K562 (cell line): ENCODE measurements at regions not wholly inside any gene's neighbourhood (a gene's known extent, or its start where the extent isn't known, plus 50 kb on each side); places are given as distances from the start of the nearest gene placed in this dataset.

Source experiments
- ATAC-seq: fragments of 200-7000 bp; cut with Tn5 transposase; 3 replicates; pipeline ENCODE4 v1.9.1; 2020; ENCODE audit warnings: moderate library complexity
- BruUV-seq: library from RNA; stranded (reverse); fragments of 400-500 nt; replicated peaks from 2 replicates; lab custom pipeline; 2021; lab: Mats Ljungman, UMichigan
- CTCF ChIA-PET: fragments of 300-600 bp; formaldehyde crosslinking; extraction: SDS; loops from one replicate; lab custom pipeline; 2021; ENCODE audit warnings: low intra/inter-chr PET ratio; lab: Yijun Ruan, JAX
- POLR2A ChIA-PET: fragments of 300-600, 350-650 bp; sonication (Branson Sonifier 250); formaldehyde crosslinking; extraction: SDS; loops from one replicate; lab custom pipeline; 2021; ENCODE audit warnings: antibody characterized with exemption, inconsistent platforms; lab: Yijun Ruan, JAX
- DNase-seq, 4 experiments: peaks; one replicate each; pipeline versions ENCODE4 v3.0.0 to v3.0.0-alpha.2; 2011 to 2018; ENCODE audit warnings: low spot score in 3 of 4, mixed read lengths in 3 of 4; ENCODE audit errors: extremely low read depth in 1 of 4
- FAIRE-seq: peaks from 2 replicates; lab custom pipeline; 2011; peaks lifted over from hg19 to GRCh38; lab: Jason Lieb, UNC
- H2AFZ ChIP-seq: 2 replicates; pipeline ENCODE4 v1.6.0; 2011; ENCODE audit warnings: low read depth, low read length, control low read depth, inconsistent platforms
- H3K27ac ChIP-seq: fragments of 200-600 bp; 3 replicates; pipeline ENCODE4 v1.8.0; 2011; ENCODE audit warnings: low read depth, mild to moderate bottlenecking, control low read depth, inconsistent platforms, low read length, moderate library complexity, mixed read lengths; ENCODE audit errors: extremely low read depth
- H3K27me3 ChIP-seq, 2 experiments: fragments of 300-600 bp in 1 of 2; 2 replicates in 1 of 2; 3 replicates in 1 of 2; pipeline versions ENCODE4 v1.6.0 to v1.8.0; 2011; ENCODE audit warnings: inconsistent platforms in 2 of 2, low read length in 2 of 2, mild to moderate bottlenecking in 1 of 2, mixed read lengths in 1 of 2, moderate library complexity in 1 of 2; ENCODE audit not compliant: control insufficient read depth in 2 of 2, insufficient read depth in 2 of 2
- H3K36me3 ChIP-seq: fragments of 300-600 bp; 3 replicates; pipeline ENCODE4 v1.8.0; 2011; ENCODE audit warnings: mild to moderate bottlenecking, low read length, inconsistent platforms; ENCODE audit not compliant: control insufficient read depth, insufficient read depth
- H3K4me1 ChIP-seq, 2 experiments: fragments of 200-600 bp in 1 of 2; replicated peaks in 1 of 2; 2 replicates in 1 of 2; 3 replicates in 1 of 2; pipeline versions ENCODE4 v1.5.1 to v1.8.0; 2011; ENCODE audit warnings: inconsistent platforms in 2 of 2, low read length in 2 of 2, mild to moderate bottlenecking in 1 of 2, mixed read lengths in 1 of 2, moderate library complexity in 1 of 2; ENCODE audit not compliant: control insufficient read depth in 2 of 2, insufficient read depth in 2 of 2
- H3K4me2 ChIP-seq: 2 replicates; pipeline ENCODE4 v1.6.1; 2011; ENCODE audit warnings: low read length, control low read depth, inconsistent platforms, mixed read lengths; ENCODE audit not compliant: insufficient read depth
- H3K4me3 ChIP-seq: fragments of 200-600 bp; sonication (generic), shearing (Covaris generic); 2 replicates; pipeline ENCODE4 v1.5.1; 2016; ENCODE audit warnings: control low read depth, inconsistent platforms
- H3K79me2 ChIP-seq: fragments of 200-600 bp; 3 replicates; pipeline ENCODE4 v1.8.0; 2011; ENCODE audit warnings: low read length, inconsistent platforms; ENCODE audit not compliant: control insufficient read depth, insufficient read depth
- H3K9ac ChIP-seq, 2 experiments: 2 replicates each; pipeline versions ENCODE4 v1.6.0 to v1.6.1; 2011; ENCODE audit warnings: low read depth in 2 of 2, low read length in 2 of 2, control low read depth in 1 of 2, inconsistent platforms in 1 of 2, mild to moderate bottlenecking in 1 of 2, mixed read lengths in 1 of 2; ENCODE audit not compliant: insufficient read depth in 1 of 2
- H3K9me1 ChIP-seq: one replicate; pipeline ENCODE4 v1.6.0; 2011; ENCODE audit warnings: inconsistent platforms, mild to moderate bottlenecking, low read length, moderate library complexity; ENCODE audit not compliant: control insufficient read depth, insufficient read depth
- H3K9me3 ChIP-seq: replicated peaks from 2 replicates; pipeline ENCODE4 v1.5.1; 2011; ENCODE audit warnings: low read depth, low read length, inconsistent platforms; ENCODE audit not compliant: control insufficient read depth, insufficient read depth
- H4K20me1 ChIP-seq: replicated peaks from 2 replicates; pipeline ENCODE4 v1.6.1; 2011; ENCODE audit warnings: low read length, inconsistent platforms, mixed read lengths; ENCODE audit not compliant: control insufficient read depth, insufficient read depth
- FOSL1 ChIP-seq: fragments of 200-800 bp; sonication (Bioruptor generic); conservative IDR thresholded peaks from 2 replicates; pipeline ENCODE4 v1.6.1; 2016; ENCODE audit warnings: missing genetic modification characterization, missing compliant biosample characterization
- GATA2 ChIP-seq: sonication (generic); formaldehyde crosslinking; IDR thresholded peaks from 2 replicates; pipeline ENCODE4 v1.4.0; 2020; ENCODE audit warnings: mild to moderate bottlenecking, missing genetic modification reagents
- HCFC1 ChIP-seq: IDR thresholded peaks from 2 replicates; pipeline ENCODE4 v1.6.1; 2012; ENCODE audit warnings: low read depth, low read length, improper control_type of control experiment
- MTA2 ChIP-seq: fragments of 450-650 bp; IDR thresholded peaks from 2 replicates; pipeline ENCODE4 v1.6.1; 2016; ENCODE audit warnings: low read depth
- NBN ChIP-seq: fragments of 450-650 bp; IDR thresholded peaks from 2 replicates; pipeline ENCODE4 v1.6.1; 2016; ENCODE audit warnings: low read depth, mild to moderate bottlenecking
- PHF8 ChIP-seq: fragments of 200-600 bp; sonication (generic); IDR thresholded peaks from 2 replicates; pipeline ENCODE4 v1.6.1; 2012; ENCODE audit warnings: mixed run types, mild to moderate bottlenecking, inconsistent platforms, low read length, moderate library complexity, borderline replicate concordance
- SMC3 ChIP-seq: conservative IDR thresholded peaks from 2 replicates; pipeline ENCODE4 v1.6.1; 2011; ENCODE audit warnings: low read depth, low read length, improper control_type of control experiment; ENCODE audit not compliant: insufficient read depth
- ZNF41 ChIP-seq: fragments of 250-450 bp; sonication (Bioruptor Pico); conservative IDR thresholded peaks from 2 replicates; pipeline ENCODE4 v1.4.0; 2020; ENCODE audit warnings: mild to moderate bottlenecking
- WGBS: fragments of 100-300 bp; shearing (Covaris generic); methylation state at CpG from one replicate; pipeline ENCODE4 v1.1.6; 2016; ENCODE audit warnings: low coverage, mixed read lengths; ENCODE audit not compliant: insufficient coverage; ENCODE audit errors: missing lambda C conversion rate; 5-methylcytosine and 5-hydroxymethylcytosine counted together
- in situ Hi-C: fragments of 300-500 bp; cut with MboI; formaldehyde crosslinking; loops from 4 replicates; pipeline ENCODE4 v1.15.0; 2018; ENCODE audit warnings: inconsistent platforms, mixed read lengths
- intact Hi-C: fragments of 100-400 bp; cut with micrococcal nuclease; formaldehyde crosslinking; loops from 2 replicates; pipeline ENCODE4 v1.14.2; 2022
- TF ChIP-seq, protein P1 (sequence below): fragments of 250-450 bp; sonication (Bioruptor Pico); IDR thresholded peaks from 2 replicates; pipeline ENCODE4 v1.5.0; 2022; ENCODE audit warnings: mild to moderate bottlenecking
- TF ChIP-seq, protein P2 (sequence below): fragments of 450-650 bp; IDR thresholded peaks from 2 replicates; pipeline ENCODE4 v1.6.1; 2016; ENCODE audit warnings: mild to moderate bottlenecking, moderate library complexity

DNA sequence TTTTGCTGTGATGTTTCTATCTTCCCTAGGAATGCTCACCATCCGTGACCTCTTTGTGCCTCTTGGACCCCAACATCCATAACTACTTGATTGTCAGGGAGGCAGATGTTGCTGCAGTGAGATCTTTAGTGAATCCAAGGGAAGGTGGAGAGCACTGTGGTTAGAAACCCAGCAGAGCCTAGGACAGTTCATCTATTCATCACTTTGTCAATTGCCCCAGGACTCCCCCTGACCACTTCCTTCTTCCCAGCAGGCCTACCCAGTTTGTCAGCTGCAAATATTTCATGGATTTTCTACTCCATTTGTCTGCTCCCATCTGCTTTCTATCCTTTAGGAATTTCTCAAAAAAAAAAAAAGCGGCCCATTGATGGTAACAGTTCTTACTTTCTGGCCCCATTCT is 942.8 kb downstream of the PCDH7 start:
- Histone ChIP-seq H3K79me2 (no peaks in the 10 kb centered on the region), H3K9ac (no peak overlapping the region), H3K36me3 (no peaks in the 10 kb centered on the region), H2AFZ (no peak overlapping the region), H4K20me1 (no peaks in the 10 kb centered on the region), H3K9me3 (no peaks in the 10 kb centered on the region), H3K27me3 (no peaks in the 10 kb centered on the region), H3K4me1 (no peaks in the 10 kb centered on the region), H3K27ac (no peak overlapping the region), H3K9me1 (no peaks in the 10 kb centered on the region), H3K4me3 (no peak overlapping the region), H3K4me2 (no peak overlapping the region)
- CTCF ChIA-PET, result no interaction called here
- no peak for ATAC-seq
- DNase-seq, result no peak
- no peak for FAIRE-seq
- in situ Hi-C loops, result no loop called here
- 0% methylated on average over 2 of the region's 2 CpGs for WGBS
- BruUV-seq, result no TSS peak
- intact Hi-C loops, result no loop called here
- POLR2A ChIA-PET, result no interaction called here
- no peak for TF ChIP-seq ZNF41 (CRISPR knock-in tag)
- TF ChIP-seq FOSL1 (tag), result no peak
- TF ChIP-seq MTA2, result no peak
- no peak for TF ChIP-seq NBN
- TF ChIP-seq HCFC1, result no peak
- TF ChIP-seq PHF8, result no peak
- TF ChIP-seq SMC3, result no peak
- TF ChIP-seq, protein P1, sequence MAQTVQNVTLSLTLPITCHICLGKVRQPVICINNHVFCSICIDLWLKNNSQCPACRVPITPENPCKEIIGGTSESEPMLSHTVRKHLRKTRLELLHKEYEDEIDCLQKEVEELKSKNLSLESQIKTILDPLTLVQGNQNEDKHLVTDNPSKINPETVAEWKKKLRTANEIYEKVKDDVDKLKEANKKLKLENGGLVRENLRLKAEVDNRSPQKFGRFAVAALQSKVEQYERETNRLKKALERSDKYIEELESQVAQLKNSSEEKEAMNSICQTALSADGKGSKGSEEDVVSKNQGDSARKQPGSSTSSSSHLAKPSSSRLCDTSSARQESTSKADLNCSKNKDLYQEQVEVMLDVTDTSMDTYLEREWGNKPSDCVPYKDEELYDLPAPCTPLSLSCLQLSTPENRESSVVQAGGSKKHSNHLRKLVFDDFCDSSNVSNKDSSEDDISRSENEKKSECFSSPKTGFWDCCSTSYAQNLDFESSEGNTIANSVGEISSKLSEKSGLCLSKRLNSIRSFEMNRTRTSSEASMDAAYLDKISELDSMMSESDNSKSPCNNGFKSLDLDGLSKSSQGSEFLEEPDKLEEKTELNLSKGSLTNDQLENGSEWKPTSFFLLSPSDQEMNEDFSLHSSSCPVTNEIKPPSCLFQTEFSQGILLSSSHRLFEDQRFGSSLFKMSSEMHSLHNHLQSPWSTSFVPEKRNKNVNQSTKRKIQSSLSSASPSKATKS (CRISPR knock-in tag), result no peak
- TF ChIP-seq, protein P2, sequence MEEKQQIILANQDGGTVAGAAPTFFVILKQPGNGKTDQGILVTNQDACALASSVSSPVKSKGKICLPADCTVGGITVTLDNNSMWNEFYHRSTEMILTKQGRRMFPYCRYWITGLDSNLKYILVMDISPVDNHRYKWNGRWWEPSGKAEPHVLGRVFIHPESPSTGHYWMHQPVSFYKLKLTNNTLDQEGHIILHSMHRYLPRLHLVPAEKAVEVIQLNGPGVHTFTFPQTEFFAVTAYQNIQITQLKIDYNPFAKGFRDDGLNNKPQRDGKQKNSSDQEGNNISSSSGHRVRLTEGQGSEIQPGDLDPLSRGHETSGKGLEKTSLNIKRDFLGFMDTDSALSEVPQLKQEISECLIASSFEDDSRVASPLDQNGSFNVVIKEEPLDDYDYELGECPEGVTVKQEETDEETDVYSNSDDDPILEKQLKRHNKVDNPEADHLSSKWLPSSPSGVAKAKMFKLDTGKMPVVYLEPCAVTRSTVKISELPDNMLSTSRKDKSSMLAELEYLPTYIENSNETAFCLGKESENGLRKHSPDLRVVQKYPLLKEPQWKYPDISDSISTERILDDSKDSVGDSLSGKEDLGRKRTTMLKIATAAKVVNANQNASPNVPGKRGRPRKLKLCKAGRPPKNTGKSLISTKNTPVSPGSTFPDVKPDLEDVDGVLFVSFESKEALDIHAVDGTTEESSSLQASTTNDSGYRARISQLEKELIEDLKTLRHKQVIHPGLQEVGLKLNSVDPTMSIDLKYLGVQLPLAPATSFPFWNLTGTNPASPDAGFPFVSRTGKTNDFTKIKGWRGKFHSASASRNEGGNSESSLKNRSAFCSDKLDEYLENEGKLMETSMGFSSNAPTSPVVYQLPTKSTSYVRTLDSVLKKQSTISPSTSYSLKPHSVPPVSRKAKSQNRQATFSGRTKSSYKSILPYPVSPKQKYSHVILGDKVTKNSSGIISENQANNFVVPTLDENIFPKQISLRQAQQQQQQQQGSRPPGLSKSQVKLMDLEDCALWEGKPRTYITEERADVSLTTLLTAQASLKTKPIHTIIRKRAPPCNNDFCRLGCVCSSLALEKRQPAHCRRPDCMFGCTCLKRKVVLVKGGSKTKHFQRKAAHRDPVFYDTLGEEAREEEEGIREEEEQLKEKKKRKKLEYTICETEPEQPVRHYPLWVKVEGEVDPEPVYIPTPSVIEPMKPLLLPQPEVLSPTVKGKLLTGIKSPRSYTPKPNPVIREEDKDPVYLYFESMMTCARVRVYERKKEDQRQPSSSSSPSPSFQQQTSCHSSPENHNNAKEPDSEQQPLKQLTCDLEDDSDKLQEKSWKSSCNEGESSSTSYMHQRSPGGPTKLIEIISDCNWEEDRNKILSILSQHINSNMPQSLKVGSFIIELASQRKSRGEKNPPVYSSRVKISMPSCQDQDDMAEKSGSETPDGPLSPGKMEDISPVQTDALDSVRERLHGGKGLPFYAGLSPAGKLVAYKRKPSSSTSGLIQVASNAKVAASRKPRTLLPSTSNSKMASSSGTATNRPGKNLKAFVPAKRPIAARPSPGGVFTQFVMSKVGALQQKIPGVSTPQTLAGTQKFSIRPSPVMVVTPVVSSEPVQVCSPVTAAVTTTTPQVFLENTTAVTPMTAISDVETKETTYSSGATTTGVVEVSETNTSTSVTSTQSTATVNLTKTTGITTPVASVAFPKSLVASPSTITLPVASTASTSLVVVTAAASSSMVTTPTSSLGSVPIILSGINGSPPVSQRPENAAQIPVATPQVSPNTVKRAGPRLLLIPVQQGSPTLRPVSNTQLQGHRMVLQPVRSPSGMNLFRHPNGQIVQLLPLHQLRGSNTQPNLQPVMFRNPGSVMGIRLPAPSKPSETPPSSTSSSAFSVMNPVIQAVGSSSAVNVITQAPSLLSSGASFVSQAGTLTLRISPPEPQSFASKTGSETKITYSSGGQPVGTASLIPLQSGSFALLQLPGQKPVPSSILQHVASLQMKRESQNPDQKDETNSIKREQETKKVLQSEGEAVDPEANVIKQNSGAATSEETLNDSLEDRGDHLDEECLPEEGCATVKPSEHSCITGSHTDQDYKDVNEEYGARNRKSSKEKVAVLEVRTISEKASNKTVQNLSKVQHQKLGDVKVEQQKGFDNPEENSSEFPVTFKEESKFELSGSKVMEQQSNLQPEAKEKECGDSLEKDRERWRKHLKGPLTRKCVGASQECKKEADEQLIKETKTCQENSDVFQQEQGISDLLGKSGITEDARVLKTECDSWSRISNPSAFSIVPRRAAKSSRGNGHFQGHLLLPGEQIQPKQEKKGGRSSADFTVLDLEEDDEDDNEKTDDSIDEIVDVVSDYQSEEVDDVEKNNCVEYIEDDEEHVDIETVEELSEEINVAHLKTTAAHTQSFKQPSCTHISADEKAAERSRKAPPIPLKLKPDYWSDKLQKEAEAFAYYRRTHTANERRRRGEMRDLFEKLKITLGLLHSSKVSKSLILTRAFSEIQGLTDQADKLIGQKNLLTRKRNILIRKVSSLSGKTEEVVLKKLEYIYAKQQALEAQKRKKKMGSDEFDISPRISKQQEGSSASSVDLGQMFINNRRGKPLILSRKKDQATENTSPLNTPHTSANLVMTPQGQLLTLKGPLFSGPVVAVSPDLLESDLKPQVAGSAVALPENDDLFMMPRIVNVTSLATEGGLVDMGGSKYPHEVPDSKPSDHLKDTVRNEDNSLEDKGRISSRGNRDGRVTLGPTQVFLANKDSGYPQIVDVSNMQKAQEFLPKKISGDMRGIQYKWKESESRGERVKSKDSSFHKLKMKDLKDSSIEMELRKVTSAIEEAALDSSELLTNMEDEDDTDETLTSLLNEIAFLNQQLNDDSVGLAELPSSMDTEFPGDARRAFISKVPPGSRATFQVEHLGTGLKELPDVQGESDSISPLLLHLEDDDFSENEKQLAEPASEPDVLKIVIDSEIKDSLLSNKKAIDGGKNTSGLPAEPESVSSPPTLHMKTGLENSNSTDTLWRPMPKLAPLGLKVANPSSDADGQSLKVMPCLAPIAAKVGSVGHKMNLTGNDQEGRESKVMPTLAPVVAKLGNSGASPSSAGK, result no peak
- no peak for TF ChIP-seq GATA2 (CRISPR knock-in tag)
